Endothelial cell of umbilical vein (primary cell): ENCODE measurements at regions not wholly inside any gene's neighbourhood (a gene's known extent, or its start where the extent isn't known, plus 50 kb on each side); places are given as distances from the start of the nearest gene placed in this dataset.

Source experiments
- BruUV-seq: library from RNA; stranded (reverse); fragments of 400-500 nt; replicated peaks from 2 replicates; lab custom pipeline; 2021; lab: Mats Ljungman, UMichigan
- CTCF ChIA-PET: fragments of 300-600, 350-600 bp; sonication (Branson Sonifier 250); formaldehyde crosslinking; loops from one replicate; lab custom pipeline; 2021; ENCODE audit warnings: antibody characterized with exemption, inconsistent platforms; lab: Charles Lee
- POLR2A ChIA-PET: fragments of 300-600, 350-600 bp; sonication (Branson Sonifier 250); formaldehyde crosslinking; loops from one replicate; lab custom pipeline; 2021; ENCODE audit warnings: antibody characterized with exemption, inconsistent platforms; lab: Charles Lee
- DNase-seq: peaks from one replicate; pipeline ENCODE4 v3.0.0-alpha.2; 2011; ENCODE audit warnings: low read depth, low spot score
- FAIRE-seq: peaks from 2 replicates; lab custom pipeline; 2011; peaks lifted over from hg19 to GRCh38; lab: Jason Lieb, UNC
- H2AFZ ChIP-seq: 2 replicates; pipeline ENCODE4 v1.6.0; 2012; ENCODE audit warnings: low read depth, low read length, control low read depth, inconsistent platforms
- H3K27ac ChIP-seq: 2 replicates; pipeline ENCODE4 v1.5.1; 2011; ENCODE audit warnings: low read depth, mild to moderate bottlenecking, control low read depth, low read length, moderate library complexity; ENCODE audit not compliant: insufficient read depth
- H3K27me3 ChIP-seq, 2 experiments: 2 replicates each; pipeline versions ENCODE4 v1.6.0 to v1.6.1; 2011; ENCODE audit warnings: low read length in 2 of 2, mixed read lengths in 1 of 2; ENCODE audit not compliant: control insufficient read depth in 2 of 2, insufficient read depth in 2 of 2
- H3K36me3 ChIP-seq, 2 experiments: 2 replicates in 1 of 2; 3 replicates in 1 of 2; pipeline ENCODE4 v1.5.1; 2011; ENCODE audit warnings: low read length in 2 of 2, mild to moderate bottlenecking in 1 of 2, moderate library complexity in 1 of 2; ENCODE audit not compliant: control insufficient read depth in 2 of 2, insufficient read depth in 2 of 2; ENCODE audit errors: extremely low read depth in 1 of 2
- H3K4me1 ChIP-seq: 3 replicates; pipeline ENCODE4 v1.5.1; 2011; ENCODE audit warnings: mild to moderate bottlenecking, low read length; ENCODE audit not compliant: control insufficient read depth, insufficient read depth; ENCODE audit errors: extremely low read depth
- H3K4me2 ChIP-seq: 2 replicates; pipeline ENCODE4 v1.6.1; 2011; ENCODE audit warnings: low read length, control low read depth, mixed read lengths; ENCODE audit not compliant: insufficient read depth
- H3K4me3 ChIP-seq, 3 experiments: fragments of 200-600 bp in 1 of 3; sonication (generic), shearing (Covaris generic) in 1 of 3; replicated peaks in 1 of 3; 2 replicates each; pipeline ENCODE4 v1.5.1; 2011 to 2016; ENCODE audit warnings: control low read depth in 3 of 3, low read length in 3 of 3, mild to moderate bottlenecking in 2 of 3, inconsistent platforms in 1 of 3, low read depth in 1 of 3, moderate library complexity in 1 of 3; ENCODE audit not compliant: insufficient read depth in 1 of 3
- H3K79me2 ChIP-seq: 2 replicates; pipeline ENCODE4 v1.6.0; 2012; ENCODE audit warnings: low read length, inconsistent platforms; ENCODE audit not compliant: control insufficient read depth, insufficient read depth
- H3K9ac ChIP-seq: replicated peaks from 2 replicates; pipeline ENCODE3; 2011; ENCODE audit warnings: low read length, control low read depth; ENCODE audit not compliant: insufficient read depth; ENCODE audit errors: extremely low read depth
- H3K9me1 ChIP-seq: replicated peaks from 3 replicates; pipeline ENCODE4 v1.6.0; 2011; ENCODE audit warnings: mild to moderate bottlenecking, low read length; ENCODE audit not compliant: control insufficient read depth, insufficient read depth; ENCODE audit errors: extremely low read depth
- H3K9me3 ChIP-seq: replicated peaks from 2 replicates; pipeline ENCODE4 v1.5.1; 2012; ENCODE audit warnings: low read length, inconsistent platforms; ENCODE audit not compliant: control insufficient read depth, insufficient read depth
- H4K20me1 ChIP-seq: replicated peaks from 2 replicates; pipeline ENCODE3; 2011; ENCODE audit warnings: mild to moderate bottlenecking, low read length; ENCODE audit not compliant: control insufficient read depth, insufficient read depth; ENCODE audit errors: extremely low read depth
- EZH2 ChIP-seq: IDR thresholded peaks from 2 replicates; pipeline ENCODE4 v1.6.1; 2012; ENCODE audit warnings: borderline replicate concordance, low read depth, mild to moderate bottlenecking, moderate library complexity, low read length, inconsistent platforms; ENCODE audit not compliant: severe bottlenecking
- GATA2 ChIP-seq: IDR thresholded peaks from 2 replicates; pipeline ENCODE4 v1.7.0; 2011; ENCODE audit warnings: low read depth, mild to moderate bottlenecking, moderate library complexity, mixed read lengths, low read length; ENCODE audit not compliant: insufficient read length, insufficient read depth
- JUN ChIP-seq: IDR thresholded peaks from 2 replicates; pipeline ENCODE4 v1.6.1; 2011; ENCODE audit warnings: borderline replicate concordance, low read depth; ENCODE audit not compliant: insufficient read length, insufficient read depth
- MAX ChIP-seq: IDR thresholded peaks from 2 replicates; pipeline ENCODE4 v1.6.1; 2011; ENCODE audit not compliant: insufficient read depth, insufficient read length
- MYC ChIP-seq: IDR thresholded peaks from one replicate; pipeline ENCODE4 v1.6.1; 2011; ENCODE audit warnings: mild to moderate bottlenecking, low read depth, low read length
- POLR2AphosphoS5 ChIP-seq: IDR thresholded peaks from 2 replicates; pipeline ENCODE4 v1.6.1; 2012; ENCODE audit warnings: low read depth, mild to moderate bottlenecking, control low read depth, low read length, moderate library complexity; ENCODE audit not compliant: insufficient read depth
- dilution Hi-C: fragments of 300-500 bp; cut with MboI; formaldehyde crosslinking; loops from one replicate; pipeline ENCODE4 v1.15.0; 2019; ENCODE audit warnings: low sequenced_read_pairs; ENCODE audit not compliant: extremely low pct_ligation_motif_present
- intact Hi-C: fragments of 100-400 bp; cut with micrococcal nuclease; formaldehyde crosslinking; loops from one replicate; pipeline ENCODE4 v1.10.0; 2022

- CTCF ChIA-PET: interaction anchor here (1.1 to 8.5 kb wide), 9 partner anchors 15 to 663 kb away, joined by 3 to 291 read pairs (median 11); partner anchors contain the start of gene AHR
- POLR2A ChIA-PET: no interaction called here
- dilution Hi-C loops: no loop called here
These were observed 102.6 kb upstream of the AGR3 start for GRCh38 chr7:16984375-16984774.

GRCh38 chr7:16985621-16986020 lies 103.8 kb upstream of the AGR3 start:
- no peaks in the 10 kb centered on the region for H3K79me2 ChIP-seq
- no peak overlapping the region for H2AFZ ChIP-seq
- H3K27me3 ChIP-seq: no peaks in the 10 kb centered on the region
- no peak for TF ChIP-seq JUN
- no peak for TF ChIP-seq EZH2
- no peak for TF ChIP-seq GATA2
- TF ChIP-seq MYC: no peak
- no peak for TF ChIP-seq MAX
- H3K36me3 ChIP-seq: no peaks in the 10 kb centered on the region
- no peaks in the 10 kb centered on the region for H3K9me1 ChIP-seq
- no peaks in the 10 kb centered on the region for H4K20me1 ChIP-seq
- no peaks in the 10 kb centered on the region for H3K9me3 ChIP-seq
- POLR2A ChIA-PET: no interaction called here
- H3K4me2 ChIP-seq: no peak overlapping the region
- DNase-seq (no peak), FAIRE-seq (no peak)
- intact Hi-C loops (loop anchor here (10.0 kb wide), 2 partner anchors 249 to 699 kb away; no protein-coding TSS in a partner anchor), dilution Hi-C loops (no loop called here)
- peaks cover 17% of the 10 kb centered on the region for H3K4me1 ChIP-seq
- H3K9ac ChIP-seq: no peak overlapping the region
- H3K27ac ChIP-seq: no peak overlapping the region
- H3K4me3 ChIP-seq: no peak overlapping the region
- CTCF ChIA-PET: no interaction called here
- BruUV-seq: no TSS peak

More at GRCh38 chr7:16984375-16984774, 102.6 kb upstream of the AGR3 start:
- H3K9me1 ChIP-seq: no peaks in the 10 kb centered on the region
- no peaks in the 10 kb centered on the region for H4K20me1 ChIP-seq
- peaks cover 13% of the 10 kb centered on the region for H3K4me1 ChIP-seq
- H3K27me3 ChIP-seq: no peaks in the 10 kb centered on the region
- no peak overlapping the region for H3K27ac ChIP-seq
- FAIRE-seq: no peak
- H3K79me2 ChIP-seq: no peaks in the 10 kb centered on the region
- no peak overlapping the region for H2AFZ ChIP-seq
- intact Hi-C loops: loop anchor here (5.0 to 10.0 kb wide), 3 partner anchors 250 to 700 kb away; no protein-coding TSS in a partner anchor
- H3K4me2 ChIP-seq: no peak overlapping the region
- TF ChIP-seq POLR2AphosphoS5: no peak
- no peak overlapping the region for H3K9ac ChIP-seq
- no peaks in the 10 kb centered on the region for H3K36me3 ChIP-seq
- H3K4me3 ChIP-seq: no peak overlapping the region
- H3K9me3 ChIP-seq: no peaks in the 10 kb centered on the region
- BruUV-seq: no TSS peak
- no peak for DNase-seq
